NOMO-1 treated with DMSO at 0.1 percent for 48 hours (cell line): ENCODE measurements at regions not wholly inside any gene's neighbourhood (a gene's known extent, or its start where the extent isn't known, plus 50 kb on each side); places are given as distances from the start of the nearest gene placed in this dataset.

ENCODE experiments used
- DNase-seq: peaks from one replicate; lab custom pipeline; 2025; ENCODE audit not compliant: unreplicated experiment; lab: John Stamatoyannopoulos, UW

- no peak for DNase-seq
Measured at GRCh38 chr4:132958457-132959263, 190.4 kb upstream of the PCDH10 start.

- no peak for DNase-seq
Measured at GRCh38 chr4:132981611-132982010, 167.5 kb upstream of the PCDH10 start.

GRCh38 chr4:132982151-132982550, 166.9 kb upstream of the PCDH10 start:
- no peak for DNase-seq

GRCh38 chr4:132991111-132991510, 158.0 kb upstream of the PCDH10 start:
- no peak for DNase-seq

GRCh38 chr4:132992686-132993085, 156.4 kb upstream of the PCDH10 start:
- no peak for DNase-seq

GRCh38 chr4:132998585-132999230, 150.4 kb upstream of the PCDH10 start:
- no peak for DNase-seq

GRCh38 chr4:133000012-133000411, 149.1 kb upstream of the PCDH10 start:
- no peak for DNase-seq

- no peak for DNase-seq
Measured at GRCh38 chr4:133003169-133003568, 145.9 kb upstream of the PCDH10 start.

- DNase-seq: no peak
Measured at GRCh38 chr4:133014473-133015135, 134.5 kb upstream of the PCDH10 start.

GRCh38 chr4:133045288-133045687, 103.8 kb upstream of the PCDH10 start:
- DNase-seq: no peak

GRCh38 chr4:133046156-133046555, 102.9 kb upstream of the PCDH10 start:
- no peak for DNase-seq

GRCh38 chr4:133058701-133059100, 90.4 kb upstream of the PCDH10 start:
- DNase-seq: no peak

GRCh38 chr4:133059117-133059516, 90.0 kb upstream of the PCDH10 start:
- DNase-seq: no peak

- DNase-seq: no peak
Measured at GRCh38 chr4:133062851-133063250, 86.2 kb upstream of the PCDH10 start.

GRCh38 chr4:133068083-133068482, 81.0 kb upstream of the PCDH10 start:
- DNase-seq: no peak

- no peak for DNase-seq
Measured at GRCh38 chr4:133081246-133081645, 67.8 kb upstream of the PCDH10 start.

GRCh38 chr4:133084421-133084820, 64.7 kb upstream of the PCDH10 start:
- DNase-seq: no peak

GRCh38 chr4:133095591-133095990, 53.5 kb upstream of the PCDH10 start:
- DNase-seq: no peak

- DNase-seq: no peak
Measured at GRCh38 chr4:133096972-133097371, 52.1 kb upstream of the PCDH10 start.
